COLO668 (cell line): ENCODE measurements at regions not wholly inside any gene's neighbourhood (a gene's known extent, or its start where the extent isn't known, plus 50 kb on each side); places are given as distances from the start of the nearest gene placed in this dataset.
"Not testable (repeated sequence)": the region's sequence is repeated elsewhere in the genome, so short reads cannot be mapped to it uniquely, and the experiment has no call there.

Experiments used
- DNase-seq: peaks from one replicate; lab custom pipeline; 2025; ENCODE audit not compliant: unreplicated experiment; lab: John Stamatoyannopoulos, UW

DNA sequence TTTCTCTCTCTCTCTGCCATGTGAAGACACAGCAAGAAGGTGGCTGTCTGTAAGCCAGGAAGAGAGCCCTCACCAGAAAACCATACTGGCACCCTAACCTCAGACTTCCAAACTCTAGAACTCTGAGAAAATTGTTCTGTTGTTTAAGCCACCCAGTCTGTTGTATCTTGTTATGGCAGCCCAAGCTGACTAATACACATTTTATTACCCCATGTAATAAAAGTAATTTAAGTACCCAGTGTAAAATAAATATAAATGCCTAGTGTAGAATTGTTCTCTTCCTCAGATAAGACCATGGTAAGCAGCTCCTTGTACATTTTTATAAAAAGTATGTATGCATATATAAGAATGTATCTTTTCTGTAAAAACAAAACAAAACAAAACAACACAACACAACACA is 119.7 kb downstream of the DTL start:
- no peak for DNase-seq

DNA sequence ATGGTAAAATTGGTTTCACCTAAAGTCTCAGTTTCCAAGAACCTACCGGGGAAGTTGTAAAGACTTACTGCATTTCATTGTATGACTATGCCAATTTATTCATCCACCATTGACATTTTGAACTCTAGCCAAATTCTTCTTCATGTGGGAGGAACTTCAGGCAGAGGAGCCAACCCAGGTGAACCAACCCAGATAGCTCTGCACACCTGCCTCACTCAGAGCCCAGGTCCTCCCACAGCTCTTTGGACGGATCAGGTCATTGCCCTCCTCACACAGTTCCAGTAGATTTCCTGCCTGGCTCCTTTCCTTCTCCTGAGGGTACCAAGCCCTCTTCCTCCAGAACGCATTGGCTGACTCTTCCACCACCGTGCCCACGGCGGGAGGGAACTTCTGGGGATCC is 121.7 kb downstream of the DTL start:
- DNase-seq, result no peak

DNA sequence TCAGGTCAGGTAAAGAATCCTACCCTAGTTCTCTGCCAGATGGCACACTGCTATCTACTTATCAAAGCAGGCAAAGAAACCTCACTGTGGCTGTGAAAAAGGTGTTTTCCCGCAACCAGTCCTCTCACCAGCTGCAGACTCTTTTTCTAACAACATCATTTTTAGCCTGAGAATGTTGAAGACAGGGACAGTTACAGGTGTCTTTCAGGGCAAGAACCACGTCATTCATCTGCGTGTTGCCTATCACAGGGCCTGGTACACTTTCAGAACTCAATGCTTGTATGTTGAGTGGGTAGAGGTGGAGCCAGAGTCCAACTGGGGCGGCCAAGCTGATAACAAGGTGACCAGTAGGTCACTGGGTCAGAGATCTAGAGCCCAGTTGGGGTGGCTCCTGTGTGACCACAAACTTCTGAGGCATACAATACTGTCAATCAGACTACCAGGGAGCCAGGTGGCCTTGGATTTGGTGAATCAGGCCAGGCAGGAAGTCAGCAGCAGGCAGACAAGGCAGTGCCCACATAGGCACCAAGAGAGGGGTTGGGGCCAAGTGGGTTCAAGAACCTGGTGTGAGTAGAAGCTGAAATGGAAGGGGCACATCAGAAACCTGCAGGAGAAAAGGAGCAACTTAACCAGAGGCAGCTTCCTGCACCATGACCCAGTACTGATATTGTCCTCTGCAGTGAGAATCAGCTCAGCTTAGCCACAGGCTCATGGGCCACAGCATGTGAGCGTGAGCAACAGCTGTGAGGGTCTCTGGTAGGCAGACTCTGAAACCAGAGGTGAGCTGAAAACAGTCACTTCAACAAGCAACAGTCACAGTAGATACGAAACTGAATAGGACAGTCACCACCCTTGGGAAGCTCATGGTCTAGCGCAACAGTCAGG is 123.6 kb downstream of the DTL start:
- DNase-seq, result no peak

- DNase-seq, result no peak
Measured at GRCh38 chr1:212161231-212161781, 123.9 kb upstream of the PPP2R5A start.

DNA sequence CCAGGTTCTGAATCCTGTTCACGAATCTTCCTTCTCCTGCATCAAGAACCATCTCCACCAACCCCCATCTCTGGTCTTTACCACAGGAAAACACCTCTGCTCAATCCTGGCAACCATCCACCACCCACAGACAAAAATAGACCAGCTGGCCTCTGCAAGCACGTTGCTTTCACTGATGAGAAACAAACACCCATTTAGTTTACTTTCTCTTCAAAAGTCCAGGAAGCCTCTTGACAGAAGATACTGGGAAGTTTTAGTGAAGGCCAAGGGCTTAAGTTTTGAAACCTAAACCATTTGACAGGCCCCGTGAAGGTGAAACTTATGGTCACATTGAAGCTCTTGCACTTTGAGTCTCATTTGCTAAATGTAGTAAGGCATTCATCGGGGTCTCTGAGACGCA is 122.6 kb upstream of the PPP2R5A start:
- no peak for DNase-seq

- no peak for DNase-seq
Measured at GRCh38 chr1:212164095-212164872, 120.9 kb upstream of the PPP2R5A start.

DNA sequence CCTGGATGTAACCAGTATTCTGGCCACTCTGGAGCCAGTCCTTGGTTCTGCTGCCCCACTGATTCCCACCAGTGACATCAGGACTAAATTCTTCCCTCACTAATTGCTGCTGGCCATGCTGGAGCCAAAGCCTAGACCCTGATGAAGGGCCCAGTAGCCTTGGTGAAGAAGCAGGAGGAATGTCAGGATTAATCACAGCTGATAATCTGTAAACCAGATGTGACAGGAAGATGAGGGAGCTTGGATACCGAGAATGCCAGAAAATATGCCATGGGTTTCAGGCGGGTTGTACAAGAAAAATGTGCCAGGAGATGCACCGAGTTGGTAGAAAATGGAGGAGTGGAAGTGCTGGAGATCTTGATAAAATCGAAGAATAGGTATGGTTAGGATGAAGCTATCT is 119.0 kb upstream of the PPP2R5A start:
- DNase-seq, result no peak

DNA sequence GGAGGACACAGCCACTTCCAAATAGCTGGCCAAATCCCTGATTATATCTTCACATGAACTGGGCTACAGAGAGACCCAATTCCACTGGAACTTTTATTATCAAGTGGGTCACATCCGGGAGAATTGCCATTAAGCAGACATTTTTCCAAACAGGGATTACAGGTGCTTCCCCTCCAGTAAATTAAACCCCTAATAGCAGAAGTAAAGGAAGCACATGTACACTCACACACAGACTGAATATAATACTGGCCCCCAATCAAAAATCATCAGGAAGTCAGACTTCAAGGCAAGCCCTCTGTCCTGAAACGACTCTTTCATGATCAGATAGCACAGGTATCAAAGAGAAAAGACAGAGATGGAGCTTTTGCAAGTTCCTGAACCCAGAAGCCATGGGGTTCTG is 118.6 kb upstream of the PPP2R5A start:
- DNase-seq, result no peak

- no peak for DNase-seq
Measured at GRCh38 chr1:212167098-212167497, 118.1 kb upstream of the PPP2R5A start.

DNA sequence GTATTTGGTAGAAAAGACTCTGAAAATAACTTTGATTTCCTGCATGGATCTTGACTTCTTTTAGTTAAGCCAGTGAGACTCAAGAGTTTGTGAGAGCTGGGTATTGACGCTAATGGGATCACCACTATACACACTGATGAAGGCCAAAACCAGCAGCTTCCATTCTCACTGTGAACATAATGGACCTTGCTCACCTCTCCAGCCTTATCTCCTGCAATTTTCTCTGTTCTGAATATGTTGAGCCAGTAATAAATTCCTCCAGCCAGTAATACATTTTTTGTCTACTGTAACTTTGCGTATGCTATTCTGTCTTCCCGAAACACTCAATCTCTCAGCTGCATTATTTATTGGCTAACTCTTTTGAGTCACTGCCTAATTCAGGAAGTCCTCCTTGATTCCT is 111.6 kb upstream of the PPP2R5A start:
- no peak for DNase-seq

- DNase-seq, result not testable (repeated sequence)
Measured at GRCh38 chr1:212174295-212174694, 110.9 kb upstream of the PPP2R5A start.

- no peak for DNase-seq
Measured at GRCh38 chr1:212177542-212177941, 107.7 kb upstream of the PPP2R5A start.

- DNase-seq, result no peak
Measured at GRCh38 chr1:212178851-212179250, 106.4 kb upstream of the PPP2R5A start.

- DNase-seq, result no peak
Measured at GRCh38 chr1:212179394-212180076, 105.7 kb upstream of the PPP2R5A start.

DNA sequence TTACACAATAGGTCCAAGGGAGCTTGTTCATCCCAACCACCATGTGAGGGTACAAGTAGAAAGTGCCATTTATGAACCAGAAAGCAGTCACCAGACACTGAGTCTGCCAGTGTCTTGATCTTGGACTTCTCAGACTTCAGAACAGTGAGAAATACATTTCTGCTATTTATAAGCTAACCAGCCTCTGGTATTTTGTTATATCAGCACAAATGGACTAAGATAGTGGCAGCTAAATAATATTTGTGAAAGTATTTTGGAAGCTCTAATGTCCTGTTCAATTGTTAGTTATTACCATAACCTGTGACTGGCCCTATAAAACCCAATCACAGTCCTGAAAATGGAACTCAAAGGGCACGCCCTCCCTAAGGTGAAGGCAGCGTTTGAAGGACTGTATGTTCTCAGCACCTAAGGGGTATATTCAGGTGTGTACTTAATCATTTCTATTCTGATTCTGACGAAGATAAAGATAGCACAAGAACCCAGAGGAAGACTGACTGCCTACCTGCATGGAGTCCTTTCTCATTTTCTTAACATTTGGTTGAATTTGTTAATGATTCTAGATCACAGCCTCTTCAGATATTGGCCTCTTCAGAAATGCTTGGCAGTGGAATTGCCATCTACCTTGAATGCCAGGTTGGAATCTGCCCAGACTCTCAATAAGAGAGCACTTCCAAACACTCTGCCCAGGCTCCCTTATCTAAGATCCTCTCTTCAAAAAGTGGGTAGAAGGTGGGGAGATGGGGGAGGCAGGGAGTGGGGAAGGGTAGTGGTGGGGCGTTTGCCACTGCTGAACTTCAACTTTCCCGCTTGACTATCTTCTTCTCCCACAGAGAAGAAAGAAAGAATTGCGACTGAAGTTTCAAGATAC is 104.0 kb upstream of the PPP2R5A start:
- DNase-seq, result no peak

- no peak for DNase-seq
Measured at GRCh38 chr1:212182171-212182570, 103.0 kb upstream of the PPP2R5A start.

- DNase-seq, result no peak
Measured at GRCh38 chr1:212182579-212182978, 102.6 kb upstream of the PPP2R5A start.

DNA sequence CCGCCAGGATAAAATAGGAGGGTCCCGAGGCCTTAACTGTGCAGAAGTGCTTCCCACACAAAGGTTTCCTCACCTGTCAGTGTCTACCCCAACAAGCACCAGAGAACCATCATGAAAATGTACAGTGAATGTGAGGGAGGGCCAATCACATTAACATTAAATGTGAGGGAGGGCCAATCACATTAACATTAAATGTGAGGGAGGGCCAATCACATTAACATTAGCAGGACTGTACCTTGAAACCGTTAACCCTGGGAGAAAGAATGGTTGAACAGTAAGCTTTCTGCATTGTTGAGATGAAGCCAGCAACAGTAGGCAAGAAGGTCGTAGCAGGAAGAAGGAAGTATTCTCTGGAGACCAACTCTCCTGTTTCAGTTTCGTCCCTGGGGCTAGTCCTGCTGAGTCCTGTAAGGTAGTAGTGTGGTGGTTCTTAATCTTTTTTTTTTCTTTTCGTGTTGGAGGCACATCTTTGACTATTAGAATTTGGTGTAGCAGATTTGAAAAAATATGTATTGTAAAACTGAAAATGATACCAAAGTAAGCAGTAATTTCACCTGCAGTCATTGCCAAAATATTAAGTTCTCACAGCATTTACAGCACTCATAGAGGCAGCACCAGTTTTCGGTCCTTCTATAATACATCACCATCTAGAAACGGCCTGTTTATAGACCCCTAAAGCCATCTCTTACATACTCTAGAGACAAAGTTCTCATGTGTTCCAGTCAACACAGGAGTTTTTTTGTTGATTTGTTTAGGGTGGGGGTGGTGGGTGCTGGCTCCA is 98.6 kb upstream of the PPP2R5A start:
- DNase-seq, result no peak

DNA sequence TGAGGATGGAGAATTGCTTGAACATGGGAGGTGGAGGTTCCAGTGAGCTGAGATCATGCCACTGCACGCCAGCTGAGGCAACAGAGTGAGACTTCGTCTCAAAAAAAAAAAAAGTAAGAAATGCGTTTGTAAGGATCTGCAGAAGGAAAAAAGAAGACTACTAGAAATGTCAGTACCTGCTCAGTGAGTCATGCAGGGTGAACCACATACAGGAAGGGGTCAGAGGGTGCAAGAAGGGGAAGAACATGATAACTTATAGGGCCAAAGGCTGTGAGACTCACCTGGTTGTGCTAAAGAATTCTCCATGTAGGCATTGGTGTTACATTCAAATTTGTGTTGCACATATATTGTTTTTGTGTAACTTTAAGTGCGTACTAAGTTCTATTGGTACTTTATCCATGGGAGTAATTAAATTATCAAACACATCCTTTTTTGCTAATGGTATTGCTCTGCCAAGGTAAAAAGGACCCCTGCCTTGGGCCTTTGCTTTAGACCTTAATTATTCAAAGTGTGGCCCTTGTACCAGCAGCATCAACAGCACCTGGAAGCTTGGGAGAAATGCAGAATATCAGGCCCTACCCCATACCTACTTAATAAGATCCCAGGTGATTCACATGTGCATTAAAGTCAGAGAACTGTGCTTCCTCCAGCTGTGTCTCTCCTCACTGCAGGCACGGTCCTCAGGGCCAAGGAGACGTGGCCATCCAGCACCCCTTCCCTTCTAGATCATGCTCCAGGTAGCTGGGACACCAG is 96.4 kb upstream of the PPP2R5A start:
- DNase-seq, result no peak
